GM23338 (cell line): ENCODE measurements at regions not wholly inside any gene's neighbourhood (a gene's known extent, or its start where the extent isn't known, plus 50 kb on each side); places are given as distances from the start of the nearest gene placed in this dataset.
A peak's percentile ranks its signal among the peaks of the same experiment; 100 is the strongest.

Experiments
- ATAC-seq: fragments of 200-7000 bp; cut with Tn5 transposase; 3 replicates; pipeline ENCODE4 v1.9.1; 2020
- DNase-seq: peaks from one replicate; pipeline ENCODE4 v3.0.0-alpha.2; 2015; ENCODE audit warnings: low spot score
- H2AFZ ChIP-seq: fragments of 200-600 bp; sonication (generic); 2 replicates; pipeline ENCODE4 v1.8.0; 2016; ENCODE audit warnings: antibody characterized with exemption, mild to moderate bottlenecking, moderate library complexity
- H3F3A ChIP-seq: fragments of 200-600 bp; sonication (generic); replicated peaks from 2 replicates; pipeline ENCODE4 v1.8.0; 2017; ENCODE audit warnings: antibody characterized with exemption, mixed run types, low read depth
- H3K27ac ChIP-seq: fragments of 200-600 bp; sonication (generic); 2 replicates; pipeline ENCODE4 v1.6.1; 2016; ENCODE audit warnings: low read depth
- H3K27me3 ChIP-seq: fragments of 200-600 bp; sonication (generic); 2 replicates; pipeline ENCODE4 v1.8.0; 2016; ENCODE audit warnings: mild to moderate bottlenecking, mixed run types, moderate library complexity; ENCODE audit not compliant: insufficient read depth
- H3K36me3 ChIP-seq: fragments of 200-600 bp; sonication (generic); 2 replicates; pipeline ENCODE4 v1.8.0; 2016; ENCODE audit warnings: mild to moderate bottlenecking; ENCODE audit not compliant: insufficient read depth
- H3K4me1 ChIP-seq: fragments of 200-600 bp; sonication (generic); 2 replicates; pipeline ENCODE4 v1.8.0; 2016; ENCODE audit warnings: mild to moderate bottlenecking, moderate library complexity; ENCODE audit not compliant: insufficient read depth
- H3K4me2 ChIP-seq: fragments of 200-600 bp; sonication (generic); 2 replicates; pipeline ENCODE4 v1.7.1; 2017; ENCODE audit warnings: mixed run types
- H3K4me3 ChIP-seq: fragments of 200-600 bp; sonication (generic); 2 replicates; pipeline ENCODE4 v1.6.1; 2016; ENCODE audit warnings: mixed run types
- H3K79me2 ChIP-seq: fragments of 200-600 bp; sonication (generic); replicated peaks from 2 replicates; pipeline ENCODE4 v1.8.0; 2017; ENCODE audit warnings: mild to moderate bottlenecking; ENCODE audit not compliant: insufficient read depth
- H3K9me2 ChIP-seq: fragments of 200-600 bp; sonication (generic); 2 replicates; pipeline ENCODE4 v1.8.0; 2017; ENCODE audit not compliant: insufficient read depth
- H4K20me1 ChIP-seq: fragments of 200-600 bp; sonication (generic); replicated peaks from 2 replicates; pipeline ENCODE4 v1.8.0; 2017; ENCODE audit warnings: mild to moderate bottlenecking; ENCODE audit not compliant: insufficient read depth
- H3K27ac Mint-ChIP-seq: 2 replicates; pipeline ENCODE4 v1.8.0; 2020; ENCODE audit warnings: inconsistent platforms, mild to moderate bottlenecking, moderate library complexity, mixed read lengths
- H3K27me3 Mint-ChIP-seq: 3 replicates; pipeline ENCODE4 v1.8.0; 2022; ENCODE audit warnings: low read depth, mild to moderate bottlenecking, moderate library complexity, mixed read lengths, inconsistent platforms; ENCODE audit not compliant: insufficient read depth, poor library complexity
- H3K36me3 Mint-ChIP-seq: 3 replicates; pipeline ENCODE4 v1.8.0; 2021; ENCODE audit warnings: low read depth, mild to moderate bottlenecking, inconsistent platforms, moderate library complexity, mixed read lengths
- H3K4me1 Mint-ChIP-seq: 3 replicates; pipeline ENCODE4 v1.8.0; 2020; ENCODE audit warnings: mild to moderate bottlenecking, inconsistent platforms, mixed read lengths
- H3K4me3 Mint-ChIP-seq: 3 replicates; pipeline ENCODE4 v1.8.0; 2021; ENCODE audit warnings: moderate library complexity, mild to moderate bottlenecking, inconsistent platforms, mixed read lengths
- H3K9me3 Mint-ChIP-seq: 3 replicates; pipeline ENCODE4 v1.8.0; 2020; ENCODE audit warnings: moderate library complexity, mild to moderate bottlenecking, inconsistent platforms, mixed read lengths
- ETS1 ChIP-seq: IDR thresholded peaks from 2 replicates; pipeline ENCODE4 v1.6.1; 2016; ENCODE audit warnings: antibody characterized with exemption
- JUNB ChIP-seq: IDR thresholded peaks from one replicate; pipeline ENCODE4 v1.6.1; 2016; ENCODE audit warnings: antibody characterized with exemption; ENCODE audit not compliant: unreplicated experiment
- NANOG ChIP-seq: IDR thresholded peaks from 2 replicates; pipeline ENCODE4 v1.6.1; 2016; ENCODE audit warnings: antibody characterized with exemption, borderline replicate concordance
- POLR2AphosphoS5 ChIP-seq: IDR thresholded peaks from 2 replicates; pipeline ENCODE4 v1.6.1; 2016; ENCODE audit warnings: antibody characterized with exemption, low read depth
- ZNF331 ChIP-seq: fragments of 250-450 bp; sonication (Bioruptor Pico); IDR thresholded peaks from 2 replicates; pipeline ENCODE4 v1.5.0; 2020; ENCODE audit warnings: low read depth, mild to moderate bottlenecking, moderate library complexity
- ZNF462 ChIP-seq: fragments of 250-450 bp; sonication (Bioruptor Pico); IDR thresholded peaks from 2 replicates; pipeline ENCODE4 v1.5.0; 2020; ENCODE audit warnings: mild to moderate bottlenecking, moderate library complexity

- no peaks in the 10 kb centered on the region for H3K36me3 ChIP-seq
- no peak overlapping the region for H3K4me3 ChIP-seq
- no peaks in the 10 kb centered on the region for H3K79me2 ChIP-seq
- TF ChIP-seq ZNF331 (no peak), ZNF462 (CRISPR knock-in tag) (peak; percentile 19; the same call in 1 of the 2 replicates)
- peaks cover 13% of the 10 kb centered on the region for H3K9me2 ChIP-seq
- H3K27me3 Mint-ChIP-seq = no peaks in the 10 kb centered on the region
- no peaks in the 10 kb centered on the region for H3K27me3 ChIP-seq
- peaks cover 12% of the 10 kb centered on the region; the same call in 2 of the 3 replicates for H3K4me1 Mint-ChIP-seq
- ATAC-seq = no peak
- H2AFZ ChIP-seq = 0 out of 2 replicates have a peak overlapping the region, but pooled peaks have one; percentile 32
- no peaks in the 10 kb centered on the region for H3F3A ChIP-seq
- peak; percentile 18 for DNase-seq
- peaks cover 9% of the 10 kb centered on the region; the same call in 2 of the 3 replicates for H3K36me3 Mint-ChIP-seq
- H3K27ac ChIP-seq = no peak overlapping the region
- 0 out of 2 replicates have a peak overlapping the region, but pooled peaks have one; percentile 32 for H3K4me2 ChIP-seq
- peaks cover 12% of the 10 kb centered on the region; the same call in 1 of the 3 replicates for H3K9me3 Mint-ChIP-seq
- H4K20me1 ChIP-seq = no peaks in the 10 kb centered on the region
- no peak overlapping the region for H3K4me3 Mint-ChIP-seq
- H3K27ac Mint-ChIP-seq = no peak overlapping the region
- peaks cover 9% of the 10 kb centered on the region for H3K4me1 ChIP-seq
Observed at GRCh38 chr3:41045491-41045890, 153.8 kb upstream of the CTNNB1 start.

GRCh38 chr3:41050144-41050543, 149.2 kb upstream of the CTNNB1 start:
- Histone ChIP-seq H3K9me2 (peaks cover 16% of the 10 kb centered on the region), H3K79me2 (no peaks in the 10 kb centered on the region), H4K20me1 (no peaks in the 10 kb centered on the region), H3K27ac (no peak overlapping the region), H2AFZ (no peak overlapping the region), H3K27me3 (no peaks in the 10 kb centered on the region), H3K4me2 (no peak overlapping the region), H3F3A (no peaks in the 10 kb centered on the region), H3K4me1 (peaks cover 9% of the 10 kb centered on the region), H3K4me3 (no peak overlapping the region), H3K36me3 (no peaks in the 10 kb centered on the region; the same call in 1 of the 2 replicates)
- DNase-seq (no peak), ATAC-seq (no peak)
- no peak overlapping the region for H3K4me3 Mint-ChIP-seq
- peaks cover 9% of the 10 kb centered on the region; the same call in 2 of the 3 replicates for H3K36me3 Mint-ChIP-seq
- peaks cover 12% of the 10 kb centered on the region; the same call in 1 of the 3 replicates for H3K9me3 Mint-ChIP-seq
- TF ChIP-seq NANOG (no peak), POLR2AphosphoS5 (no peak), JUNB (no peak), ETS1 (no peak)
- H3K4me1 Mint-ChIP-seq = peaks cover 8% of the 10 kb centered on the region; the same call in 2 of the 3 replicates
- peaks cover 2% of the 10 kb centered on the region for H3K27me3 Mint-ChIP-seq
- no peak overlapping the region for H3K27ac Mint-ChIP-seq
